ENCODE measurements at regions not wholly inside any gene's neighbourhood (a gene's known extent, or its start where the extent isn't known, plus 50 kb on each side); places are given as distances from the start of the nearest gene placed in this dataset.

- no peaks in the 10 kb centered on the region for H3K9me3 ChIP-seq (ENCODE audit: insufficient read depth in 2 of 2, low read depth in 1 of 2, low read length in 1 of 2)
- no peak for FAIRE-seq
- no peak overlapping the region for H3K23ac ChIP-seq (ENCODE audit: insufficient read length)
- H2BK12ac ChIP-seq (ENCODE audit: low read depth, low read length): no peak overlapping the region
- H2AFZ ChIP-seq (ENCODE audit: low read length): no peak overlapping the region
- ChIA-PET POLR2A (ENCODE audit: partially characterized antibody) (no interaction called here), CTCF (ENCODE audit: partially characterized antibody) (interaction anchor here (0.9 to 1.2 kb wide), 2 partner anchors 16 to 145 kb away, joined by 3 read pairs; no protein-coding TSS in a partner anchor)
- no peaks in the 10 kb centered on the region for H3K27me3 ChIP-seq (replicated peaks in 1 of 4; ENCODE audit: control insufficient read depth in 3 of 4, extremely low read depth in 1 of 4, insufficient read depth in 3 of 4, low read length in 3 of 4)
- no peak overlapping the region for H3K4me2 ChIP-seq (ENCODE audit: insufficient read depth in 1 of 2, low read depth in 2 of 2, low read length in 2 of 2)
- H3K14ac ChIP-seq (ENCODE audit: insufficient read length): no peak overlapping the region
- no peak overlapping the region for H4K8ac ChIP-seq (ENCODE audit: extremely low read depth, insufficient read depth, low read length)
- H3K18ac ChIP-seq (ENCODE audit: extremely low read depth, low read length): no peak overlapping the region
- H3K79me1 ChIP-seq (ENCODE audit: low read depth, low read length): no peaks in the 10 kb centered on the region
- H3K79me2 ChIP-seq (ENCODE audit: control insufficient read depth in 1 of 2, insufficient read depth in 2 of 2, low read length in 2 of 2): no peaks in the 10 kb centered on the region
- H3K4me1 ChIP-seq (replicated peaks in 1 of 4; ENCODE audit: control insufficient read depth in 3 of 4, insufficient read depth in 4 of 4, low read length in 3 of 4): no peaks in the 10 kb centered on the region; a peak in 1 of 7 replicates
- H3K4me3 ChIP-seq (ENCODE audit: extremely low read depth in 1 of 4, insufficient read depth in 2 of 4, low read depth in 3 of 4, low read length in 4 of 4): no peak overlapping the region
- no peak overlapping the region for H2BK15ac ChIP-seq (ENCODE audit: low read length)
- no peak overlapping the region for H3K4ac ChIP-seq (replicated peaks; ENCODE audit: insufficient read length, low read depth, low read length)
- no peak overlapping the region for H2BK5ac ChIP-seq (ENCODE audit: low read depth, low read length)
- H4K91ac ChIP-seq (replicated peaks; ENCODE audit: insufficient read length, low read length): no peak overlapping the region
- no peaks in the 10 kb centered on the region for H3K23me2 ChIP-seq (ENCODE audit: low read depth, low read length)
- 92% methylated on average over 27 of the region's 31 CpGs; no CpG with 5 or more reads in 1 of the 2 experiments for WGBS, 2 experiments (ENCODE audit: extremely low coverage in 1 of 2, insufficient coverage in 1 of 2, insufficient read length in 1 of 2, insufficient replicate concordance in 2 of 2, low coverage in 1 of 2, low lambda C conversion rate in 2 of 2, missing lambda C conversion rate in 1 of 2)
- H3K56ac ChIP-seq (replicated peaks; ENCODE audit: insufficient read length, low read depth, low read length): no peak overlapping the region
- DNase-seq (ENCODE audit: low read depth in 1 of 2, low spot score in 2 of 2): no peak
- no peak overlapping the region for H4K5ac ChIP-seq (ENCODE audit: insufficient read length, low read depth, low read length)
- no peaks in the 10 kb centered on the region for H3K36me3 ChIP-seq (ENCODE audit: control insufficient read depth in 2 of 4, insufficient read depth in 4 of 4, low read length in 3 of 4)
- H2BK20ac ChIP-seq (ENCODE audit: low read length): no peak overlapping the region
- no peak overlapping the region for H3K27ac ChIP-seq (ENCODE audit: low read depth, low read length)
- no peak overlapping the region for H2BK120ac ChIP-seq (replicated peaks; ENCODE audit: low read depth, low read length)
- H4K20me1 ChIP-seq (replicated peaks in 1 of 2; ENCODE audit: control insufficient read depth in 1 of 2, insufficient read depth in 2 of 2, low read length in 2 of 2): no peaks in the 10 kb centered on the region
- H2AK5ac ChIP-seq (ENCODE audit: low read depth, low read length): no peak overlapping the region
- no peak overlapping the region for H3K9ac ChIP-seq (replicated peaks in 1 of 4; ENCODE audit: extremely low read depth in 1 of 4, low read depth in 3 of 4, low read length in 3 of 4)
- no peak for TF ChIP-seq CBX8 (IDR thresholded peaks at IDR 0.05; ENCODE audit: borderline replicate concordance, low read depth, low read length)
- TF ChIP-seq BACH1 (IDR thresholded peaks at IDR 0.05; ENCODE audit: low read length): no peak
- no peak for TF ChIP-seq EZH2 (IDR thresholded peaks at IDR 0.05; ENCODE audit: low read depth, low read length, severe bottlenecking)
- no peak for TF ChIP-seq BRCA1 (IDR thresholded peaks at IDR 0.05; ENCODE audit: low read depth, low read length)
- no peak for TF ChIP-seq CHD2 (IDR thresholded peaks at IDR 0.05; ENCODE audit: low read length)
- no peak for TF ChIP-seq PHF8 (conservative IDR thresholded peaks at IDR 0.05; ENCODE audit: low read depth, low read length)
- TF ChIP-seq RAD21 (IDR thresholded peaks at IDR 0.05 in 1 of 2, conservative IDR thresholded peaks at IDR 0.05 in 1 of 2; ENCODE audit: low read depth in 2 of 2, low read length in 2 of 2): no peak
- TF ChIP-seq POU5F1 (IDR thresholded peaks at IDR 0.05; ENCODE audit: low read depth, low read length): no peak
- TF ChIP-seq FOSL1 (IDR thresholded peaks at IDR 0.05; ENCODE audit: insufficient read depth, low read depth, low read length): no peak
- no peak for TF ChIP-seq KDM5A (IDR thresholded peaks at IDR 0.05; ENCODE audit: low read length)
- no peak for TF ChIP-seq EP300 (IDR thresholded peaks at IDR 0.05; ENCODE audit: borderline replicate concordance in 1 of 2, low read depth in 2 of 2, low read length in 2 of 2)
- TF ChIP-seq SIX5 (IDR thresholded peaks at IDR 0.05; ENCODE audit: low read depth, low read length): no peak
- no peak for TF ChIP-seq ASH2L (IDR thresholded peaks at IDR 0.05; ENCODE audit: low read length)
- TF ChIP-seq JUN (IDR thresholded peaks at IDR 0.05; ENCODE audit: low read depth, low read length): no peak
Measured at GRCh38 chr6:169976301-169977081, 225.1 kb downstream of the ERMARD start.

Data from H1 (cell line).